Naive thymus-derived CD8-positive, alpha-beta T cell (primary cell): ENCODE measurements at regions not wholly inside any gene's neighbourhood (a gene's known extent, or its start where the extent isn't known, plus 50 kb on each side); places are given as distances from the start of the nearest gene placed in this dataset.
A peak's percentile ranks its signal among the peaks of the same experiment; 100 is the strongest.

Source experiments
- ATAC-seq, 2 donors: fragments of 150-1000 bp; cut with Tn5 transposase in 1 of 2; sonication (Bioruptor Pico), chemical (Tn5 transposase) in 1 of 2; 1 replicate in 1 of 2; 2 replicates in 1 of 2; pipeline ENCODE4 v1.10.0; 2021; ENCODE audit warnings: mild to moderate bottlenecking in 2 of 2, moderate library complexity in 2 of 2
- POLR2A ChIA-PET: fragments of 350-600 bp; sonication (Branson Sonifier 250); formaldehyde crosslinking; loops from one replicate; lab custom pipeline; 2021; ENCODE audit warnings: antibody characterized with exemption; lab: Charles Lee
- DNase-seq, 10 donors: peaks; one replicate each; pipeline versions ENCODE4 v3.0.0 to v3.0.0-alpha.2; 2020 to 2022
- H3K27ac Mint-ChIP-seq, 10 donors: one replicate each; pipeline ENCODE4 v1.8.0; 2020 to 2022; ENCODE audit warnings: mild to moderate bottlenecking in 10 of 10, mixed read lengths in 10 of 10, moderate library complexity in 4 of 10, inconsistent platforms in 1 of 10
- H3K27me3 Mint-ChIP-seq, 5 donors: one replicate each; pipeline ENCODE4 v1.8.0; 2021 to 2022; ENCODE audit warnings: mixed read lengths in 5 of 5
- H3K36me3 Mint-ChIP-seq, 3 donors: one replicate each; pipeline ENCODE4 v1.8.0; 2020 to 2022; ENCODE audit warnings: mixed read lengths in 3 of 3, mild to moderate bottlenecking in 2 of 3, inconsistent platforms in 1 of 3
- H3K4me1 Mint-ChIP-seq, 4 donors: one replicate each; pipeline ENCODE4 v1.8.0; 2021 to 2022; ENCODE audit warnings: mixed read lengths in 4 of 4
- H3K4me3 Mint-ChIP-seq, 10 donors: one replicate each; pipeline ENCODE4 v1.8.0; 2020 to 2022; ENCODE audit warnings: mild to moderate bottlenecking in 10 of 10, mixed read lengths in 10 of 10, moderate library complexity in 6 of 10, inconsistent platforms in 1 of 10
- H3K9me3 Mint-ChIP-seq, 9 donors: one replicate each; pipeline ENCODE4 v1.8.0; 2020 to 2022; ENCODE audit warnings: mixed read lengths in 9 of 9, mild to moderate bottlenecking in 3 of 9, inconsistent platforms in 1 of 9, moderate library complexity in 1 of 9

DNA sequence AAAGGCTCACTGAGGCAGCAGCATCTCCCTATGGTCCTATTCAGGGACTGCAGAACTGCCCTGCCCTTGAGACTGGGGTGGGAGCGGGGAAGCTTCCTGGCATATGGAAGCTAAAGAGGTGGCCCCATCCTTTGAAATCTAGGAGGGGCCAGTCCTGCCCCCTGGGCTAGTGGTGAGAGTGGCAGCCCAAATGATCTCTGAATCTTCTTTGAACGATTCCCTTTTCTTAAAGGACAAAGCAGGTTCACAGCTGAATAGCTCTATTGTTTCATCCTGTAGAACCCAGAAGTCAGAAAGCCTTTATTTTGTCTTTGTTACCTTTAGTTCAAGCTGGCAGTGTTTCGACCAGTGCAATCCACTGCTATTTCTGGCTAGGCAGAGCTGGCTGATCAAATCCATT lies 741.9 kb downstream of the IRX1 start:
- H3K27ac Mint-ChIP-seq = no peak overlapping the region
- no peaks in the 10 kb centered on the region for H3K36me3 Mint-ChIP-seq
- no peak for ATAC-seq
- H3K4me3 Mint-ChIP-seq = no peak overlapping the region
- DNase-seq = no peak
- H3K27me3 Mint-ChIP-seq = no peaks in the 10 kb centered on the region
- POLR2A ChIA-PET = no interaction called here
- H3K9me3 Mint-ChIP-seq = peaks cover 0 to 12% (median 0%) of the 10 kb centered on the region in 9 donors
- no peaks in the 10 kb centered on the region for H3K4me1 Mint-ChIP-seq

GRCh38 chr5:4339949-4340348 lies 744.3 kb downstream of the IRX1 start:
- no peaks in the 10 kb centered on the region for H3K36me3 Mint-ChIP-seq
- POLR2A ChIA-PET = no interaction called here
- ATAC-seq (no peak), DNase-seq (no peak)
- no peak overlapping the region for H3K4me3 Mint-ChIP-seq
- peaks cover 0 to 2% (median 0%) of the 10 kb centered on the region in 5 donors for H3K27me3 Mint-ChIP-seq
- peaks cover 0 to 14% (median 0%) of the 10 kb centered on the region in 9 donors for H3K9me3 Mint-ChIP-seq
- no peak overlapping the region for H3K27ac Mint-ChIP-seq
- H3K4me1 Mint-ChIP-seq = no peaks in the 10 kb centered on the region

DNA sequence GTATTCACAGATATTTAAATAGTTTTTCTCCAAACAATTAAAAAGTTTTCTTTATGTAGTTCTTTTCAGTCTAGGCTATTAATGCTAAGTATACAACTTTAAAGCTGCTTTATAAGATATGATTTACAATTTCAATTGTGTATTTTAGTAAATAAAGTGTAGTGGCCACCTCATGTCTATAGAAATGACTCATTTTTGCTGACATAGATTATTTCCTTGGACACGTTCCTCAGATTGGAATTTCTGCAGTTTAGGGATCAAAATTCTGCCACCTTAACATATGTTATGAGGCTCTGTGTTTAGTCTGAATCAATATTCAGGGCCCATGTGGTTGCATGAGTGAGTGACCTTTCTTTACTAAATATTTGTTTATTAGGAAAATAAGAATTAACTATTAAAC lies 750.2 kb downstream of the IRX1 start:
- no peaks in the 10 kb centered on the region for H3K36me3 Mint-ChIP-seq
- H3K4me1 Mint-ChIP-seq = no peaks in the 10 kb centered on the region
- DNase-seq (no peak), ATAC-seq (no peak)
- peaks cover 0 to 32% (median 9%) of the 10 kb centered on the region in 9 donors for H3K9me3 Mint-ChIP-seq
- H3K4me3 Mint-ChIP-seq = no peak overlapping the region
- peaks cover 0 to 2% (median 0%) of the 10 kb centered on the region in 5 donors for H3K27me3 Mint-ChIP-seq
- H3K27ac Mint-ChIP-seq = no peak overlapping the region
- POLR2A ChIA-PET = no interaction called here

- POLR2A ChIA-PET = no interaction called here
- peaks cover 0 to 32% (median 12%) of the 10 kb centered on the region in 9 donors for H3K9me3 Mint-ChIP-seq
- H3K36me3 Mint-ChIP-seq = no peaks in the 10 kb centered on the region
- no peak overlapping the region for H3K4me3 Mint-ChIP-seq
- H3K4me1 Mint-ChIP-seq = no peaks in the 10 kb centered on the region
- no peaks in the 10 kb centered on the region for H3K27me3 Mint-ChIP-seq
- no peak for ATAC-seq
- H3K27ac Mint-ChIP-seq = no peak overlapping the region
- DNase-seq = no peak
Observed at GRCh38 chr5:4348423-4348822, 752.8 kb downstream of the IRX1 start.

- no peaks in the 10 kb centered on the region for H3K4me1 Mint-ChIP-seq
- DNase-seq = no peak
- no peaks in the 10 kb centered on the region for H3K36me3 Mint-ChIP-seq
- POLR2A ChIA-PET = no interaction called here
- peaks cover 0 to 32% (median 12%) of the 10 kb centered on the region in 9 donors for H3K9me3 Mint-ChIP-seq
- no peaks in the 10 kb centered on the region for H3K27me3 Mint-ChIP-seq
- no peak for ATAC-seq
- H3K27ac Mint-ChIP-seq = no peak overlapping the region
- H3K4me3 Mint-ChIP-seq = no peak overlapping the region
Observed at GRCh38 chr5:4348919-4349318, 753.3 kb downstream of the IRX1 start.

- POLR2A ChIA-PET = no interaction called here
- Mint-ChIP-seq H3K4me1 (no peaks in the 10 kb centered on the region), H3K27me3 (peaks cover 0 to 4% (median 0%) of the 10 kb centered on the region in 5 donors), H3K9me3 (peaks cover 5 to 32% (median 16%) of the 10 kb centered on the region in 9 donors), H3K36me3 (no peaks in the 10 kb centered on the region), H3K27ac (no peak overlapping the region), H3K4me3 (no peak overlapping the region)
- DNase-seq (no peak), ATAC-seq (no peak)
Observed at GRCh38 chr5:4356201-4356600, 760.6 kb downstream of the IRX1 start.

DNA sequence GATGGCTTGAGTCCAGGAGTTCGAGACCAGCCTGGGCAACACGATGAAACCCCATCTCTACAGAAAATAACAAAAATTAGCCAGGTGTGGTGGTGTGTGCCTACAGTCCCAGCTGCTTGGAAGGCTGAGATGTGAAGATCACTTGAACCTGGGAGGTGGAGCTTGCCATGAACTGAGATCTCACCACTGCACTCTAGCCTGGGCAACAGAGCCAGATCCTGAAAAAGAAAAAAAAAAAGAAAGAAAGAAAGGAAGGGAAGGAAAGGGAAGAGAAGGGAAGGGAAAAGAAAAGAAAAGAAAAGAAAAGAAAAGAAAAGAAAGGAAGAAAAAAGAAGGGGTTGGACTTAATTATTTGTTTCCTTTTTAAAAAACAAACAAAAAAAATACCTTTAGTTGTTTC lies 764.2 kb downstream of the IRX1 start:
- no peak overlapping the region for H3K27ac Mint-ChIP-seq
- no peaks in the 10 kb centered on the region for H3K36me3 Mint-ChIP-seq
- no peak for ATAC-seq
- POLR2A ChIA-PET = no interaction called here
- peaks cover 2 to 32% (median 7%) of the 10 kb centered on the region in 9 donors for H3K9me3 Mint-ChIP-seq
- no peak for DNase-seq
- H3K4me1 Mint-ChIP-seq = no peaks in the 10 kb centered on the region
- H3K4me3 Mint-ChIP-seq = peak overlapping the region in 1 of 10 donors; percentile 38
- H3K27me3 Mint-ChIP-seq = peaks cover 0 to 4% (median 0%) of the 10 kb centered on the region in 5 donors

DNA sequence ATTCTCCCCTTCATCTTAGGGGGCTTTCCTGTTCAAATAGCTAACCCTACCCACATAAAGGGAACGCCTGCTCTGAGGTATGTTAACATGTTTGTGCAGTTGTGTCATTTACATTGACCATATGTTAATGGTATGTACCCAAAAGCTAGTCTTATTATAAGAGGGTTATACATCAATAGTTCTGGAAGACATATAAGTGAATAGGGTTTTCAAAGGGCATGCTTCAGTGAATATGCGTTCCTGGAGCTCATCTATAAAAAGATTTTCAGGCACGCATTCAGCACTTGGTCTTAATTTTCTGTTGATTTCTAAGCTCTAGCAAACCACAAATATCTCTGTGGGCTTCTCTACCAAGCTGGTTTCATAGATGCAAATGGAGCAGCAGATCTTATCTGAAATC lies 766.1 kb downstream of the IRX1 start:
- Mint-ChIP-seq H3K27me3 (peaks cover 0 to 5% (median 0%) of the 10 kb centered on the region in 5 donors), H3K9me3 (peaks cover 0 to 22% (median 6%) of the 10 kb centered on the region in 9 donors), H3K4me3 (no peak overlapping the region), H3K36me3 (no peaks in the 10 kb centered on the region), H3K4me1 (no peaks in the 10 kb centered on the region), H3K27ac (no peak overlapping the region)
- no peak for ATAC-seq
- POLR2A ChIA-PET = no interaction called here
- no peak for DNase-seq

- H3K4me1 Mint-ChIP-seq = no peaks in the 10 kb centered on the region
- H3K36me3 Mint-ChIP-seq = no peaks in the 10 kb centered on the region
- ATAC-seq (no peak), DNase-seq (no peak)
- H3K27ac Mint-ChIP-seq = no peak overlapping the region
- H3K9me3 Mint-ChIP-seq = peaks cover 0 to 22% (median 6%) of the 10 kb centered on the region in 9 donors
- H3K4me3 Mint-ChIP-seq = no peak overlapping the region
- peaks cover 0 to 9% (median 0%) of the 10 kb centered on the region in 5 donors for H3K27me3 Mint-ChIP-seq
- POLR2A ChIA-PET = no interaction called here
Observed at GRCh38 chr5:4362411-4362810, 766.8 kb downstream of the IRX1 start.

DNA sequence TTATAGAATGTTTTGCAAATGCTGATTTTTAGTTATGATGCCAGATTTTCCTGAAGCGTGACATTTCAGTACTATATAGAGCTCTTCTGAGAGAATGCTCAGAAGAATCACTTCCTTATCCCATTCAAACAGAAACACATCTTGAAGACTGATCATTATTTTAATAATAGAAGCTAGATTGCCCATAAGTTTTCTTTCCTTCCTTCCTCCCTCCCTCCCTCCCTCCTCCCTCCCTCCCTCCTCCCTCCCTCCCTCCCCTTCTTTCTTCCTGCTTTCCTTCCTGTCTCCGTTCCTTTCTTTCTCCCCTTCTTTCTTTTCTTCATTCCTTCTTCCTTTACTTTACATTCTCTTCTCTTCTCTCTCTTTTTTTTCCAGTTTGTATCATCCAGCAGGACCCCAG lies 767.4 kb downstream of the IRX1 start:
- H3K36me3 Mint-ChIP-seq = no peaks in the 10 kb centered on the region
- ATAC-seq = no peak
- H3K4me1 Mint-ChIP-seq = no peaks in the 10 kb centered on the region
- POLR2A ChIA-PET = no interaction called here
- peaks cover 0 to 9% (median 0%) of the 10 kb centered on the region in 5 donors for H3K27me3 Mint-ChIP-seq
- no peak overlapping the region for H3K27ac Mint-ChIP-seq
- no peak overlapping the region for H3K4me3 Mint-ChIP-seq
- DNase-seq = no peak
- H3K9me3 Mint-ChIP-seq = peaks cover 0 to 22% (median 6%) of the 10 kb centered on the region in 9 donors

GRCh38 chr5:4366628-4367027 lies 771.0 kb downstream of the IRX1 start:
- peaks cover 0 to 4% (median 0%) of the 10 kb centered on the region in 5 donors for H3K27me3 Mint-ChIP-seq
- POLR2A ChIA-PET = no interaction called here
- H3K36me3 Mint-ChIP-seq = no peaks in the 10 kb centered on the region

GRCh38 chr5:4370218-4370617 lies 769.9 kb upstream of the ADAMTS16 start:
- POLR2A ChIA-PET = no interaction called here
- Mint-ChIP-seq H3K27me3 (peaks cover 0 to 4% (median 0%) of the 10 kb centered on the region in 5 donors), H3K4me3 (no peak overlapping the region), H3K27ac (no peak overlapping the region), H3K36me3 (no peaks in the 10 kb centered on the region), H3K9me3 (peaks cover 0 to 11% (median 0%) of the 10 kb centered on the region in 9 donors), H3K4me1 (no peaks in the 10 kb centered on the region)
- DNase-seq (no peak), ATAC-seq (no peak)

More at GRCh38 chr5:4366628-4367027, 771.0 kb downstream of the IRX1 start:
- no peak for DNase-seq
- no peak overlapping the region for H3K4me3 Mint-ChIP-seq
- H3K4me1 Mint-ChIP-seq = no peaks in the 10 kb centered on the region
- no peak overlapping the region for H3K27ac Mint-ChIP-seq
- ATAC-seq = no peak
- peaks cover 0 to 14% (median 0%) of the 10 kb centered on the region in 9 donors for H3K9me3 Mint-ChIP-seq

DNA sequence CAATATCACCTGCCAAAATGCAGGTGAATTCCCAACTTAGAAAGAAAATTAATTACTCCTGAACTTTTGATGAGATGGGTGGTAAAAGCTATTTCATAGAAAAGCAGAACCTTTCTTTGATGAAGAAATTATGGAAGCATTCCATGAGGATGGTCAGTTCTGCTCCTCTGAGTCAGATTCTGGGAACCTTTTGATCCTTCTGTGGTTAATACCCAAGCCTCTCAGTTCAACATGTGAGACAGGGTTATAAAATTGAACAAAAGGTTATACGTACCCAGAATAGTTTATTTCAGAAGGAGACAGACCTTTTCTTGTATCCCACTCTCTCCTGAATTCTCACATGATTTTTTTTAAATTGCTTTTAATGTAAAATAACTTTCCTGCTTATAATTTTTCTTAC lies 767.6 kb upstream of the ADAMTS16 start:
- Mint-ChIP-seq H3K9me3 (peaks cover 0 to 17% (median 3%) of the 10 kb centered on the region in 9 donors), H3K4me1 (peaks cover 0 to 5% (median 0%) of the 10 kb centered on the region in 4 donors), H3K36me3 (no peaks in the 10 kb centered on the region), H3K27ac (no peak overlapping the region), H3K4me3 (no peak overlapping the region), H3K27me3 (no peaks in the 10 kb centered on the region)
- POLR2A ChIA-PET = no interaction called here
- ATAC-seq = no peak
- DNase-seq = no peak
